Adrenal gland (tissue), 9 donors: ENCODE measurements at regions not wholly inside any gene's neighbourhood (a gene's known extent, or its start where the extent isn't known, plus 50 kb on each side); places are given as distances from the start of the nearest gene placed in this dataset.

Source experiments
- DNase-seq, 7 donors: peaks; one replicate each; pipeline ENCODE4 v3.0.0-alpha.2; 2019 to 2020
- H3K27ac ChIP-seq, 5 donors: fragments of 200-600 bp; sonication (generic) in 4 of 5; 1 replicate in 3 of 5; 2 replicates in 2 of 5; pipeline versions ENCODE4 v1.5.1 to v1.8.0; 2016 to 2020; ENCODE audit warnings: mild to moderate bottlenecking in 1 of 5
- H3K27me3 ChIP-seq: fragments of 200-600 bp; 2 replicates; pipeline ENCODE4 v1.8.0; 2021
- H3K36me3 ChIP-seq, 2 donors: fragments of 200-600 bp; replicated peaks in 1 of 2; 1 replicate in 1 of 2; 2 replicates in 1 of 2; pipeline versions ENCODE4 v1.5.1 to v1.8.0; 2018 to 2022
- H3K4me1 ChIP-seq, 2 donors: fragments of 200-600 bp; replicated peaks in 1 of 2; 1 replicate in 1 of 2; 2 replicates in 1 of 2; pipeline versions ENCODE4 v1.5.1 to v1.8.0; 2018 to 2021
- H3K4me3 ChIP-seq, 4 donors: fragments of 200-600 bp; sonication (generic) in 3 of 4; one replicate each; pipeline ENCODE4 v1.5.1; 2016 to 2018
- H3K9me3 ChIP-seq, 3 donors: fragments of 200-600 bp; sonication (generic) in 1 of 3; replicated peaks in 1 of 3; 1 replicate in 2 of 3; 2 replicates in 1 of 3; pipeline versions ENCODE4 v1.5.1 to v1.8.0; 2016 to 2021
- CTCF ChIP-seq, 6 experiments: fragments of 450-650 bp in 4 of 6; fragments of 200-600 bp in 2 of 6; sonication (generic) in 1 of 6; IDR thresholded peaks; 1 replicate in 5 of 6; 2 replicates in 1 of 6; pipeline versions ENCODE4 v1.5.1 to v1.8.0; 2016 to 2021; ENCODE audit warnings: antibody characterized with exemption in 6 of 6, mild to moderate bottlenecking in 2 of 6, moderate library complexity in 1 of 6
- POLR2A ChIP-seq, 2 donors: fragments of 450-650 bp; IDR thresholded peaks; one replicate each; pipeline ENCODE4 v1.6.1; 2017; ENCODE audit warnings: antibody characterized with exemption in 2 of 2, mild to moderate bottlenecking in 2 of 2, moderate library complexity in 1 of 2
- WGBS, 4 donors: extraction: QIAGEN DNeasy Blood & Tissue Kit in 2 of 4; methylation state at CpG; one replicate each; pipeline versions ENCODE4 v1.1.5 to v1.1.7; 2013 to 2017; 5-methylcytosine and 5-hydroxymethylcytosine counted together
- intact Hi-C, 2 donors: fragments of 100-400 bp; cut with DNase I; formaldehyde crosslinking; loops; one replicate each; pipeline versions ENCODE4 v1.14.1 to v1.15.0; 2022 to 2023
- donor health status: healthy with polysubstance abuse.
- donor health status: Bipolar disorder and iron deficiency.
- donor health status: DM: yes; HTN: yes; CAD: no.
- donor health status: DM: no; HTN: no; CAD: no.
- donor health status: DM: no; HTN: no; CAD: no.

GRCh38 chr11:128216198-128216597, 371.2 kb downstream of the ETS1 start:
- no peak for DNase-seq
- intact Hi-C loops = no loop called here
- TF ChIP-seq POLR2A (IDR thresholded peaks at IDR 0.05) = no peak
- TF ChIP-seq CTCF (IDR thresholded peaks at IDR 0.05) = no peak
- Histone ChIP-seq H3K4me1 (no peaks in the 10 kb centered on the region), H3K27me3 (no peaks in the 10 kb centered on the region), H3K4me3 (no peak overlapping the region), H3K27ac (no peak overlapping the region), H3K36me3 (no peaks in the 10 kb centered on the region), H3K9me3 (no peaks in the 10 kb centered on the region)
- 83 to 100% (median 87%) methylated on average over 1 of the region's 1 CpG for WGBS, 4 donors

GRCh38 chr11:128215238-128215882, 372.0 kb downstream of the ETS1 start:
- 86 to 93% (median 91%) methylated on average over 7 to 28 of the region's 28 CpGs for WGBS, 4 donors
- H3K9me3 ChIP-seq = no peaks in the 10 kb centered on the region
- intact Hi-C loops = no loop called here

GRCh38 chr11:128214263-128214662, 373.1 kb downstream of the ETS1 start:
- no peak for DNase-seq
- H3K9me3 ChIP-seq = no peaks in the 10 kb centered on the region
- no peaks in the 10 kb centered on the region for H3K27me3 ChIP-seq
- no peaks in the 10 kb centered on the region for H3K4me1 ChIP-seq
- no peaks in the 10 kb centered on the region for H3K36me3 ChIP-seq
- no peak overlapping the region for H3K4me3 ChIP-seq
- no peak for TF ChIP-seq CTCF (IDR thresholded peaks at IDR 0.05)
- TF ChIP-seq POLR2A (IDR thresholded peaks at IDR 0.05) = no peak
- 86 to 91% (median 88%) methylated on average over 9 of the region's 9 CpGs for WGBS, 4 donors
- H3K27ac ChIP-seq = no peak overlapping the region
- intact Hi-C loops = no loop called here

More at GRCh38 chr11:128215238-128215882, 372.0 kb downstream of the ETS1 start:
- Histone ChIP-seq H3K27me3 (no peaks in the 10 kb centered on the region), H3K4me3 (no peak overlapping the region), H3K36me3 (no peaks in the 10 kb centered on the region), H3K27ac (no peak overlapping the region), H3K4me1 (no peaks in the 10 kb centered on the region)
- TF ChIP-seq CTCF (IDR thresholded peaks at IDR 0.05) (no peak), POLR2A (IDR thresholded peaks at IDR 0.05) (no peak)
- DNase-seq = no peak

- H3K4me1 ChIP-seq = no peaks in the 10 kb centered on the region
- H3K27me3 ChIP-seq = no peaks in the 10 kb centered on the region
- 50 to 61% (median 60%) methylated on average over 1 of the region's 1 CpG for WGBS, 4 donors
- H3K27ac ChIP-seq = no peak overlapping the region
- H3K9me3 ChIP-seq = no peaks in the 10 kb centered on the region
- intact Hi-C loops = no loop called here
- H3K36me3 ChIP-seq = no peaks in the 10 kb centered on the region
- no peak overlapping the region for H3K4me3 ChIP-seq
- TF ChIP-seq CTCF (IDR thresholded peaks at IDR 0.05) (no peak), POLR2A (IDR thresholded peaks at IDR 0.05) (no peak)
- DNase-seq = no peak
Observed at GRCh38 chr11:128213461-128213860, 373.9 kb downstream of the ETS1 start.
